GM21825 (cell line): ENCODE measurements at regions not wholly inside any gene's neighbourhood (a gene's known extent, or its start where the extent isn't known, plus 50 kb on each side); places are given as distances from the start of the nearest gene placed in this dataset.

Source experiments
- ATAC-seq: cut with Tn5 transposase; IDR thresholded peaks from one replicate; pipeline ENCODE4 v1.9.1; 2021; ENCODE audit warnings: mild to moderate bottlenecking, moderate library complexity; ENCODE audit not compliant: unreplicated experiment

DNA sequence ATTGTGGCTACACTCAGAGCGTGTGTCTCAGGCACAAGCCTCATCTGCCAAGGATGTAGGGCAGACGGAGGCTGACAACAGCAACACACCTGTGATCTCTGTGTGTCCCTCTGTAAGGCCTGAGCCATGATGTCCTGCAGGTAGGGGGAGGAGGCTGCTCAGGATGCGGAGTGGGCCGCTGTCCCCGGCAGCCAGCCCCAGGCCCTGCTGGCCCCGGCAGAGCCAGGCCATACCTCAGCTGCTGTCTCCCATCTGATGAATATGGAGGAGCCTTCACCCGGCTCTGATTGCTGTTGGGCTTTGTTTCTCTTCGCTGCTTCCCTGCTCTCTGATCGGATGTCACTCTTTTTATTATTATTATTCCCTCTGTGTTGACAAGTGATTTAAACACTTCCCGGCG, 83.6 kb upstream of the NCAM1 start:
- ATAC-seq, result no peak

- no peak for ATAC-seq
These were observed 83.1 kb upstream of the NCAM1 start for GRCh38 chr11:112878033-112878601.

- ATAC-seq, result no peak
These were observed 80.7 kb upstream of the NCAM1 start for GRCh38 chr11:112880495-112880894.

DNA sequence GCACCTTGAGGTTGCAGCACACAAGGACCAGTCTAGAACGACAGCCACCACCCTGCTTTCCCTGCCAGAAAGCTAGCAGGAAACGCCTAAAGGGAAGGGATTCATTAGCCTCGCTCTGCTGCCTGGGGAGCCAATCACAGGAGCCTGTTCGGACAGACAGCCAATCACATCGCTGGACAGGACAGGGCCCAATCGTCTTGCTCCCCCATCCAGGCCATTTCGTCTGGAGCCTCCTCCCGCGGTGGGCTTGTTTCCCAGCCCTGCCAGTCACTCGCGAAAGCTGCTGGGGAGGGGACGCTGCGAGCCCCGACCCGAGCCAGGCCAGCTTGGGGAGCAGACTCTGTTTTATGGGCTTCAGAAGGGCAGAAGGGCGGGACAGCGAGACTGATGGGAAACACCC, 79.8 kb upstream of the NCAM1 start:
- no peak for ATAC-seq

DNA sequence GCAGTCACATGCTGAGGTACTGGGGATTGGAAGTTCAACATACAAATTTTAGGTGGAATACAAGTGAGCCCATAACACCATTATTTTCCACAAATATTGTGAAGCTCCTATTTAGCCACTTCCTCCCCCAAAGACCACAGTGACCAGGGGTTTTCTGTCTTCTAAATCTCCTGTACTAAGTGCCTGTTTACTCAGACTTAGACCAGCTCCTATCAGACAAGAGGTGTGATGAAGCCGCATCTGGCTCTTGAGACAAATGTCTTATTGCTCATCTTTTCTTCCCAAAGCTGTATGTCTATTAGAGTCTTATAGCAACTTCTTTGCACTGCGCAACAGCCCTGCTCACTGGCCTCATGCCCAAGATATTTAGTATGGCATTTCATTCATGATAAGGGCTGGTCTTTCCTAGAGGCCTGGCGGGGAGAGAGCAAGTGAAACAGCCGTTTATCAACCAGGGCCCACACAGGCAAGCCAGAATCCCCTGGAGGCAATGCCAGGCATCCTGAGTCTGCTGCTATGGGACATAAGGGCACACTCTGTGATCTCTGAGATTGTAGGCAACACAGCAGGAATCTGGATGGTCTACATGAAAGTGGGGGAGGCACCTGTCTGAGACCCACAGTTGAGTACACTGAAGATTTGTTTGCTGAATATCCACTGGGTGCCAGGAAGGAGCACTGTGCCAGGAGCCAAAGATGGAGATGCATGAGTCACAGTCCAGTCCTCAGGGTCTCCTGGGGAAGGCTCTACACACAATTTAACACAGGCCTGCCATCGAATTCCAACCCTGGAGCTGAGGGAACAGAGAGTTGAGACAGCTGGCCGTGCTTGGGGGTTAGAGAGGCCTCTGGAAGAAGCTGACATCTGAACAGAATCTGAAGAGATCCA, 78.5 kb upstream of the NCAM1 start:
- ATAC-seq, result no peak

DNA sequence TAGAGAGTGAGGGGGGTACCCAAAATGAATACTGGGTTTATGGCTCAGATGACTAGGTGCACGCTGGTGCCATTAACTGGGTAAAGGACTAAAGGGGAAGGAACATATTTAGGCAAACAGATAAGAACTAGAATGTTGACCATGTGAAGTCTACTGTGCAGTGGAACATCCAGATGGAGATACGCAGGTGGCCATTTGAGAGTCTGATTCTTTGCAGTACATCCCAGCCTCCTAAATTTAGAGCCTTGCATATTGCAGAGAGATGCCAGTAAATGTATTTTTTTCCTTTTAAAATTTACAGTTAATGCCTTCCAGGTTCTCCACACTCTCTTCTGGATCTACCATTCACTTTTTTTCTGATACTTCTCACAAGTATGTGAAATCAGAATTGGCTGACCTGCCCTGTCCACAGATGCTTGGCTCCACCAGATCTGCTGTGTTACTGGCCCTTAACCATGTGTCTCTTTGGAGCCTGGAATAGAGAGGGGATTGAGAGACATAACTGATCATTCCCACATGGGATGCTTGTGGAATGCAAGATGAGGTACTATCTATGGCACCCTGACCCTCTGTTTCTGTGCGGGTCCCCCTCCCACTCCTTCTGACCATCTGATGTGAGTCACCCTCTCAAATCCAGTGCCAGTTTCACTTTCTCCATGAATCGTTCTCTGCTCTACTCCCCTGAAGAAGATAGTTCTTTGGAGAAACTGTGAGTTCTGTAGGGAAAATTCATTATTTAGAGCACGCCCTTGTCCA, 77.0 kb upstream of the NCAM1 start:
- no peak for ATAC-seq

DNA sequence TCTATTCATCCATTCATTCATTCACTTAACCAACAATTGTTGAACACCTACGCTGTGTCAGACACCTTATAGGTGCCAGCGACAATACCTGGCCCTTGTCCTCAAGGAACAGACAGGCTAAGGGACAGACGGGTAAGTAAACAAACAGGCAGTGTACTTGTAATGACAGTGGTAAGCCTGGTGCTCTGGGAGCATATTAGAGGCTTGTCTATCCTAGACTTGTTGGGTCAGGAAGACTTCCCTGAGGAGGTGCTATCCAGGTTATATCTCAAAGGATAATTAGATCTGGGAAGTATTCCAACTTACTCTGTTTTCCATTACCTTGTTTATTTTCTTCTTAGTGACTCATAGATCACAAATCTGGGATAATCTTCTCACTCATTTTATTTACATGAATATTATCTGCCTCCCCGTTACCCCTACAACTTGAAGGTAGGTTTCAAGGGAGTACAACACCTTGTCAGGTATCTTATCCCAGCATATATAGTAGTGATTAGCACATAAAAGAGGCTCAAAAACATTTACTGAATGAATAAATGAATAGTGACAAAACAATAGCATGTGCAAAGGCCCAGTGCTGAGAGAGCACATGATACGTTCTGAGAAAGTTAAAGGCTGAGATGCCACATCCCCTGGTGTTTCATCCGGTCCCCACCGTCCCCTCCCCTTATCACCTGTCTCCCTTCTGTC, 75.3 kb upstream of the NCAM1 start:
- no peak for ATAC-seq

GRCh38 chr11:112886434-112887370, 74.5 kb upstream of the NCAM1 start:
- no peak for ATAC-seq

DNA sequence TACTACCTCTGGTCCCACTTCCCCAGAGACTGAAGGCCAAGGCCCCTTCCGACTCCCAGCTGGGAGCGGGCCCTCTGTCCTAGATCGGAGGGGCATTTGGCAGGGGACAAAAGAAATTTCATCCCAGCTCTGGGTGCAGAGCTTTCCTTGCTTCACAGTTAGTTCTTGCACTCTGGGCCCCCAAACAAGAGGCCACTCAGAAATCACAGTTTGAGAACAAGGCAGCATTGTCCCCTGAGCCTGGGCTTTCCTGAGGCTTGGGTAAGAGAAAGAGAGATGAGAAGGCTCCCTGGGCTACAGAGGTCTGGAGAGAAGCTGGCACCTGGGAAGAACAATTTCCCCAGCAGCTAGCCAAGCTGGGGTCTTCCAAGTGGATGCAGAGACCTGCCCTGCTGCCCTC, 71.8 kb upstream of the NCAM1 start:
- ATAC-seq, result no peak

GRCh38 chr11:112899235-112900006, 61.8 kb upstream of the NCAM1 start:
- ATAC-seq, result no peak

GRCh38 chr11:112901924-112902323, 59.3 kb upstream of the NCAM1 start:
- no peak for ATAC-seq

DNA sequence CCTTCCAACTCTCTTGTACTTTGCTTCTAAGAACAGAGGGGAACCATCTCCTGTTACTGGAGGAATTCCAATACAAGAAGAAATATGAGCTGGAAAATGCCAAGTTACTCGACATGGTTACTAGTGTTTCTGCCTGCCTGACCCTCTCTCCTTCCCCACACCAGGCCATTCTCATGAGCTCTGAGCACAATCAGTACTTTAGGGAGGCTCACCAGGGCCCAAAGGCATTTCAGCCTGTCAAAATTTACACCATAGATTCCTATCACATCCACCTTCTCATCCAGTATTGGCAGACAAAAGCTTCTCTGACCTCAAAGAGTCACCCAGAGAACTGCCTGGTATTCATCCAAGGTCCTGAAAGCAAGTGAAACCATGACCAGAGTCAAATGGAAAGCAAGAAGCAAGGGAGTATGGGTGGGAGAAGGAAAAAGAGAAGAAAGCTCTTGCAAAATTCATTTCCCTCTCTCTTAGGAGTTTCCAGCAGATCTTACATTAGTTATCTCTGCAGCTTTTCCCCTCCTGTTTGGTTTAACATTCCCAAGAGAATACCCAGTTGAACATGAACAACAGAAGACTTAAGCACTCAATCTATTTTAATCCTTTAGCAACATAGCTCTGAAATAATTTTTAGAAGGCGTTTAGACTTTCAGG, 58.7 kb upstream of the NCAM1 start:
- no peak for ATAC-seq

DNA sequence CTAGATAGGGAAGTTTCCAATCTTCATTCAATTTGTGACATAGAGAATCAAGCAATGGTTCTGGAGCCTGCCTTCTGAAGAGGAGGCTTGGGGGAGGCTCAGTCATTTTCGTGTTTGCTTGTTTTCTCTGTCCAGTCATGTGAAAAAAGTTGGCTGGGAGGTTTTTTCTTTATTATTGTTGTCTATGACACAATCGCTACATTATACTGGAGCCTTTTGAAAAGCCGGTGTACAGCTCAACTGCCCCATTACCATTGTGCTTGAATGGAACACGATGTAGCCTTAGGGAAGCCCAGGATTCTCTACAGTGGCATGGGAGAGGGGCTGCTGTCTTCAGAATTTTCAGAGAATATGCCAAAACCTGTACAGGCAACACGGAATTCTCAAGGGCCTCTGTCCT, 57.9 kb upstream of the NCAM1 start:
- ATAC-seq, result no peak

DNA sequence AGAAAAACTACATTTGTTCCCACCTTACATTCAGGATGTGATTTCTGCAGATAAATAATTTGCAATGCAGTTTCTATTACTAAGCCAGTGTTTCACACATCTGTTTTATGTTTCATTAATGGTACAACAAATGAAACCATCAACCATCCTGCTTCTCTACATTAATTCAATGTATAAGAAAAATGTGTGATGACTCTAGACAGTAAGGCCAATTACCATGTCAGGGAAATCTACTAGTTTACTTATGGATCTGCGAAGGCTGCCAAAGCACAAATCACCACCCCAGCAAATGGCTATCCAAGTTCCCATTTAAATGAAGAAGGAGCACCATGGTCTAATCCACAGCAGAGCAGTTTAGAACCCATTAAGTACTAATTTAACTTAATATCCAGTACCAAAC, 50.1 kb upstream of the NCAM1 start:
- ATAC-seq, result no peak
